GM23338 (cell line): ENCODE measurements at regions not wholly inside any gene's neighbourhood (a gene's known extent, or its start where the extent isn't known, plus 50 kb on each side); places are given as distances from the start of the nearest gene placed in this dataset.

Source experiments
- ATAC-seq: fragments of 200-7000 bp; cut with Tn5 transposase; 3 replicates; pipeline ENCODE4 v1.9.1; 2020
- DNase-seq: peaks from one replicate; pipeline ENCODE4 v3.0.0-alpha.2; 2015; ENCODE audit warnings: low spot score
- H2AFZ ChIP-seq: fragments of 200-600 bp; sonication (generic); 2 replicates; pipeline ENCODE4 v1.8.0; 2016; ENCODE audit warnings: antibody characterized with exemption, mild to moderate bottlenecking, moderate library complexity
- H3F3A ChIP-seq: fragments of 200-600 bp; sonication (generic); replicated peaks from 2 replicates; pipeline ENCODE4 v1.8.0; 2017; ENCODE audit warnings: antibody characterized with exemption, mixed run types, low read depth
- H3K27ac ChIP-seq: fragments of 200-600 bp; sonication (generic); 2 replicates; pipeline ENCODE4 v1.6.1; 2016; ENCODE audit warnings: low read depth
- H3K27me3 ChIP-seq: fragments of 200-600 bp; sonication (generic); 2 replicates; pipeline ENCODE4 v1.8.0; 2016; ENCODE audit warnings: mild to moderate bottlenecking, mixed run types, moderate library complexity; ENCODE audit not compliant: insufficient read depth
- H3K36me3 ChIP-seq: fragments of 200-600 bp; sonication (generic); 2 replicates; pipeline ENCODE4 v1.8.0; 2016; ENCODE audit warnings: mild to moderate bottlenecking; ENCODE audit not compliant: insufficient read depth
- H3K4me1 ChIP-seq: fragments of 200-600 bp; sonication (generic); 2 replicates; pipeline ENCODE4 v1.8.0; 2016; ENCODE audit warnings: mild to moderate bottlenecking, moderate library complexity; ENCODE audit not compliant: insufficient read depth
- H3K4me2 ChIP-seq: fragments of 200-600 bp; sonication (generic); 2 replicates; pipeline ENCODE4 v1.7.1; 2017; ENCODE audit warnings: mixed run types
- H3K4me3 ChIP-seq: fragments of 200-600 bp; sonication (generic); 2 replicates; pipeline ENCODE4 v1.6.1; 2016; ENCODE audit warnings: mixed run types
- H3K79me2 ChIP-seq: fragments of 200-600 bp; sonication (generic); replicated peaks from 2 replicates; pipeline ENCODE4 v1.8.0; 2017; ENCODE audit warnings: mild to moderate bottlenecking; ENCODE audit not compliant: insufficient read depth
- H3K9me2 ChIP-seq: fragments of 200-600 bp; sonication (generic); 2 replicates; pipeline ENCODE4 v1.8.0; 2017; ENCODE audit not compliant: insufficient read depth
- H4K20me1 ChIP-seq: fragments of 200-600 bp; sonication (generic); replicated peaks from 2 replicates; pipeline ENCODE4 v1.8.0; 2017; ENCODE audit warnings: mild to moderate bottlenecking; ENCODE audit not compliant: insufficient read depth
- H3K27ac Mint-ChIP-seq: 2 replicates; pipeline ENCODE4 v1.8.0; 2020; ENCODE audit warnings: inconsistent platforms, mild to moderate bottlenecking, moderate library complexity, mixed read lengths
- H3K27me3 Mint-ChIP-seq: 3 replicates; pipeline ENCODE4 v1.8.0; 2022; ENCODE audit warnings: low read depth, mild to moderate bottlenecking, moderate library complexity, mixed read lengths, inconsistent platforms; ENCODE audit not compliant: insufficient read depth, poor library complexity
- H3K36me3 Mint-ChIP-seq: 3 replicates; pipeline ENCODE4 v1.8.0; 2021; ENCODE audit warnings: low read depth, mild to moderate bottlenecking, inconsistent platforms, moderate library complexity, mixed read lengths
- H3K4me1 Mint-ChIP-seq: 3 replicates; pipeline ENCODE4 v1.8.0; 2020; ENCODE audit warnings: mild to moderate bottlenecking, inconsistent platforms, mixed read lengths
- H3K4me3 Mint-ChIP-seq: 3 replicates; pipeline ENCODE4 v1.8.0; 2021; ENCODE audit warnings: moderate library complexity, mild to moderate bottlenecking, inconsistent platforms, mixed read lengths
- H3K9me3 Mint-ChIP-seq: 3 replicates; pipeline ENCODE4 v1.8.0; 2020; ENCODE audit warnings: moderate library complexity, mild to moderate bottlenecking, inconsistent platforms, mixed read lengths
- CREB1 ChIP-seq: fragments of 250-450 bp; sonication (Bioruptor Pico); IDR thresholded peaks from 2 replicates; pipeline ENCODE4 v1.5.0; 2020; ENCODE audit warnings: low read depth, mild to moderate bottlenecking, moderate library complexity
- ETS1 ChIP-seq: IDR thresholded peaks from 2 replicates; pipeline ENCODE4 v1.6.1; 2016; ENCODE audit warnings: antibody characterized with exemption
- EZH2 ChIP-seq: fragments of 200-600 bp; sonication (generic); IDR thresholded peaks from one replicate; pipeline ENCODE4 v1.8.0; 2017; ENCODE audit warnings: antibody characterized with exemption, mild to moderate bottlenecking, low read depth; ENCODE audit not compliant: unreplicated experiment
- EZH2phosphoT487 ChIP-seq: fragments of 200-600 bp; sonication (generic); IDR thresholded peaks from one replicate; pipeline ENCODE4 v1.8.1; 2018; ENCODE audit warnings: antibody characterized with exemption; ENCODE audit not compliant: unreplicated experiment
- JUNB ChIP-seq: IDR thresholded peaks from one replicate; pipeline ENCODE4 v1.6.1; 2016; ENCODE audit warnings: antibody characterized with exemption; ENCODE audit not compliant: unreplicated experiment
- POLR2AphosphoS5 ChIP-seq: IDR thresholded peaks from 2 replicates; pipeline ENCODE4 v1.6.1; 2016; ENCODE audit warnings: antibody characterized with exemption, low read depth
- REST ChIP-seq: IDR thresholded peaks from one replicate; pipeline ENCODE4 v1.6.1; 2018; ENCODE audit warnings: antibody characterized with exemption; ENCODE audit not compliant: unreplicated experiment
- STAT1 ChIP-seq: IDR thresholded peaks from one replicate; pipeline ENCODE4 v1.6.1; 2016; ENCODE audit warnings: antibody characterized with exemption; ENCODE audit not compliant: unreplicated experiment
- ZNF114 ChIP-seq: fragments of 250-450 bp; sonication (Bioruptor Pico); IDR thresholded peaks from 2 replicates; pipeline ENCODE4 v1.5.0; 2020; ENCODE audit warnings: mild to moderate bottlenecking, moderate library complexity
- ZNF331 ChIP-seq: fragments of 250-450 bp; sonication (Bioruptor Pico); IDR thresholded peaks from 2 replicates; pipeline ENCODE4 v1.5.0; 2020; ENCODE audit warnings: low read depth, mild to moderate bottlenecking, moderate library complexity
- TF ChIP-seq, protein P1 (sequence below), 2 experiments: fragments of 200-600 bp in 1 of 2; sonication (generic) in 1 of 2; conservative IDR thresholded peaks; 2 replicates each; pipeline versions ENCODE4 v1.5.1 to v1.6.1; 2016 to 2017; ENCODE audit warnings: antibody characterized with exemption in 2 of 2, low read depth in 2 of 2, mild to moderate bottlenecking in 2 of 2, moderate library complexity in 1 of 2
- TF ChIP-seq, protein P2 (sequence below): fragments of 250-450 bp; sonication (Bioruptor Pico); IDR thresholded peaks from 2 replicates; pipeline ENCODE4 v1.5.0; 2020; ENCODE audit warnings: mild to moderate bottlenecking, moderate library complexity

DNA sequence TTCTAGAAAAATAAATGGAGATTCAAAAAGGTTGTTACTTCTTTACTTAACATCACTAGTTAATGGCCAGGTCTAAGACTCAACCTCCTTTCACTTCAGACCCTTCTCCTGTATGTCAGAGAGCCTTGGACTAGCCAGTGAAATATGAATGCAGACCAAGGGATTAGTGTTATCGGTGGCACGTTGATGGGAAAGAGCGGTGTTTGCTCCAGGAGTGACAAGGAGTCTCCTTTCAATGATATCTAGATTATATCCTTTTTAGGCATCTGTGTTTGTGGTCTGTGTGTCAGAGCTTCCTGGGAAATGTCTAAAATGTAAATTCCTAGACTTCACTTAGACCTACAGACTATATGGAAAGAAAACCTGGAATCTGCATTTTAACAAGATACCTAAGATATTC, 658.0 kb upstream of the KCNMB2 start:
- H3K79me2 ChIP-seq, result no peaks in the 10 kb centered on the region
- H3K4me2 ChIP-seq, result no peak overlapping the region
- no peak overlapping the region for H3K27ac Mint-ChIP-seq
- H3K27me3 ChIP-seq, result no peaks in the 10 kb centered on the region
- H3K9me3 Mint-ChIP-seq, result no peaks in the 10 kb centered on the region
- H3K4me3 ChIP-seq, result no peak overlapping the region
- H3K4me3 Mint-ChIP-seq, result no peak overlapping the region
- no peak overlapping the region for H3K27ac ChIP-seq
- no peaks in the 10 kb centered on the region for H4K20me1 ChIP-seq
- no peak for TF ChIP-seq JUNB
- TF ChIP-seq POLR2AphosphoS5, result no peak
- TF ChIP-seq, protein P1, sequence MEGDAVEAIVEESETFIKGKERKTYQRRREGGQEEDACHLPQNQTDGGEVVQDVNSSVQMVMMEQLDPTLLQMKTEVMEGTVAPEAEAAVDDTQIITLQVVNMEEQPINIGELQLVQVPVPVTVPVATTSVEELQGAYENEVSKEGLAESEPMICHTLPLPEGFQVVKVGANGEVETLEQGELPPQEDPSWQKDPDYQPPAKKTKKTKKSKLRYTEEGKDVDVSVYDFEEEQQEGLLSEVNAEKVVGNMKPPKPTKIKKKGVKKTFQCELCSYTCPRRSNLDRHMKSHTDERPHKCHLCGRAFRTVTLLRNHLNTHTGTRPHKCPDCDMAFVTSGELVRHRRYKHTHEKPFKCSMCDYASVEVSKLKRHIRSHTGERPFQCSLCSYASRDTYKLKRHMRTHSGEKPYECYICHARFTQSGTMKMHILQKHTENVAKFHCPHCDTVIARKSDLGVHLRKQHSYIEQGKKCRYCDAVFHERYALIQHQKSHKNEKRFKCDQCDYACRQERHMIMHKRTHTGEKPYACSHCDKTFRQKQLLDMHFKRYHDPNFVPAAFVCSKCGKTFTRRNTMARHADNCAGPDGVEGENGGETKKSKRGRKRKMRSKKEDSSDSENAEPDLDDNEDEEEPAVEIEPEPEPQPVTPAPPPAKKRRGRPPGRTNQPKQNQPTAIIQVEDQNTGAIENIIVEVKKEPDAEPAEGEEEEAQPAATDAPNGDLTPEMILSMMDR (conservative IDR thresholded peaks at IDR 0.05; ENCODE audit: low read depth in 2 of 2), result no peak
- no peak for TF ChIP-seq ZNF114 (CRISPR knock-in tag)
- no peak for TF ChIP-seq EZH2phosphoT487
- TF ChIP-seq EZH2, result no peak
- TF ChIP-seq ZNF331 (CRISPR knock-in tag), result no peak
- TF ChIP-seq, protein P2, sequence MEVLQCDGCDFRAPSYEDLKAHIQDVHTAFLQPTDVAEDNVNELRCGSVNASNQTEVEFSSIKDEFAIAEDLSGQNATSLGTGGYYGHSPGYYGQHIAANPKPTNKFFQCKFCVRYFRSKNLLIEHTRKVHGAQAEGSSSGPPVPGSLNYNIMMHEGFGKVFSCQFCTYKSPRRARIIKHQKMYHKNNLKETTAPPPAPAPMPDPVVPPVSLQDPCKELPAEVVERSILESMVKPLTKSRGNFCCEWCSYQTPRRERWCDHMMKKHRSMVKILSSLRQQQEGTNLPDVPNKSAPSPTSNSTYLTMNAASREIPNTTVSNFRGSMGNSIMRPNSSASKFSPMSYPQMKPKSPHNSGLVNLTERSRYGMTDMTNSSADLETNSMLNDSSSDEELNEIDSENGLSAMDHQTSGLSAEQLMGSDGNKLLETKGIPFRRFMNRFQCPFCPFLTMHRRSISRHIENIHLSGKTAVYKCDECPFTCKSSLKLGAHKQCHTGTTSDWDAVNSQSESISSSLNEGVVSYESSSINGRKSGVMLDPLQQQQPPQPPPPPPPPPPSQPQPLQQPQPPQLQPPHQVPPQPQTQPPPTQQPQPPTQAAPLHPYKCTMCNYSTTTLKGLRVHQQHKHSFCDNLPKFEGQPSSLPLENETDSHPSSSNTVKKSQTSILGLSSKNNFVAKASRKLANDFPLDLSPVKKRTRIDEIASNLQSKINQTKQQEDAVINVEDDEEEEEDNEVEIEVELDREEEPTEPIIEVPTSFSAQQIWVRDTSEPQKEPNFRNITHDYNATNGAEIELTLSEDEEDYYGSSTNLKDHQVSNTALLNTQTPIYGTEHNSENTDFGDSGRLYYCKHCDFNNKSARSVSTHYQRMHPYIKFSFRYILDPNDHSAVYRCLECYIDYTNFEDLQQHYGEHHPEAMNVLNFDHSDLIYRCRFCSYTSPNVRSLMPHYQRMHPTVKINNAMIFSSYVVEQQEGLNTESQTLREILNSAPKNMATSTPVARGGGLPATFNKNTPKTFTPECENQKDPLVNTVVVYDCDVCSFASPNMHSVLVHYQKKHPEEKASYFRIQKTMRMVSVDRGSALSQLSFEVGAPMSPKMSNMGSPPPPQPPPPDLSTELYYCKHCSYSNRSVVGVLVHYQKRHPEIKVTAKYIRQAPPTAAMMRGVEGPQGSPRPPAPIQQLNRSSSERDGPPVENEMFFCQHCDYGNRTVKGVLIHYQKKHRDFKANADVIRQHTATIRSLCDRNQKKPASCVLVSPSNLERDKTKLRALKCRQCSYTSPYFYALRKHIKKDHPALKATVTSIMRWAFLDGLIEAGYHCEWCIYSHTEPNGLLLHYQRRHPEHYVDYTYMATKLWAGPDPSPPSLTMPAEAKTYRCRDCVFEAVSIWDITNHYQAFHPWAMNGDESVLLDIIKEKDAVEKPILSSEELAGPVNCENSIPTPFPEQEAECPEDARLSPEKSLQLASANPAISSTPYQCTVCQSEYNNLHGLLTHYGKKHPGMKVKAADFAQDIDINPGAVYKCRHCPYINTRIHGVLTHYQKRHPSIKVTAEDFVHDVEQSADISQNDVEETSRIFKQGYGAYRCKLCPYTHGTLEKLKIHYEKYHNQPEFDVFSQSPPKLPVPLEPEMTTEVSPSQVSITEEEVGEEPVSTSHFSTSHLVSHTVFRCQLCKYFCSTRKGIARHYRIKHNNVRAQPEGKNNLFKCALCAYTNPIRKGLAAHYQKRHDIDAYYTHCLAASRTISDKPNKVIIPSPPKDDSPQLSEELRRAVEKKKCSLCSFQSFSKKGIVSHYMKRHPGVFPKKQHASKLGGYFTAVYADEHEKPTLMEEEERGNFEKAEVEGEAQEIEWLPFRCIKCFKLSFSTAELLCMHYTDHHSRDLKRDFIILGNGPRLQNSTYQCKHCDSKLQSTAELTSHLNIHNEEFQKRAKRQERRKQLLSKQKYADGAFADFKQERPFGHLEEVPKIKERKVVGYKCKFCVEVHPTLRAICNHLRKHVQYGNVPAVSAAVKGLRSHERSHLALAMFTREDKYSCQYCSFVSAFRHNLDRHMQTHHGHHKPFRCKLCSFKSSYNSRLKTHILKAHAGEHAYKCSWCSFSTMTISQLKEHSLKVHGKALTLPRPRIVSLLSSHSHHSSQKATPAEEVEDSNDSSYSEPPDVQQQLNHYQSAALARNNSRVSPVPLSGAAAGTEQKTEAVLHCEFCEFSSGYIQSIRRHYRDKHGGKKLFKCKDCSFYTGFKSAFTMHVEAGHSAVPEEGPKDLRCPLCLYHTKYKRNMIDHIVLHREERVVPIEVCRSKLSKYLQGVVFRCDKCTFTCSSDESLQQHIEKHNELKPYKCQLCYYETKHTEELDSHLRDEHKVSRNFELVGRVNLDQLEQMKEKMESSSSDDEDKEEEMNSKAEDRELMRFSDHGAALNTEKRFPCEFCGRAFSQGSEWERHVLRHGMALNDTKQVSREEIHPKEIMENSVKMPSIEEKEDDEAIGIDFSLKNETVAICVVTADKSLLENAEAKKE (CRISPR knock-in tag), result no peak
- no peak for TF ChIP-seq ETS1
- no peak for TF ChIP-seq CREB1 (CRISPR knock-in tag)
- TF ChIP-seq REST, result no peak
- TF ChIP-seq STAT1, result no peak
- no peaks in the 10 kb centered on the region for H3K9me2 ChIP-seq
- no peak for ATAC-seq
- H3K4me1 ChIP-seq, result no peaks in the 10 kb centered on the region
- no peaks in the 10 kb centered on the region for H3K36me3 Mint-ChIP-seq
- no peaks in the 10 kb centered on the region for H3F3A ChIP-seq
- no peak overlapping the region for H2AFZ ChIP-seq
- no peak for DNase-seq
- H3K4me1 Mint-ChIP-seq, result peaks cover 8% of the 10 kb centered on the region; the same call in 2 of the 3 replicates
- no peaks in the 10 kb centered on the region for H3K27me3 Mint-ChIP-seq
- no peaks in the 10 kb centered on the region for H3K36me3 ChIP-seq
